SK-N-SH treated with all-trans-retinoic acid at 6 μM for 48 hours (cell line): ENCODE measurements at regions not wholly inside any gene's neighbourhood (a gene's known extent, or its start where the extent isn't known, plus 50 kb on each side); places are given as distances from the start of the nearest gene placed in this dataset.

ENCODE experiments used
- ARNTL ChIP-seq: fragments of 450-650 bp; formaldehyde crosslinking; IDR thresholded peaks from 2 replicates; pipeline ENCODE4 v1.5.0; 2020; ENCODE audit warnings: low read depth, mild to moderate bottlenecking, moderate library complexity, borderline replicate concordance
- CREB5 ChIP-seq: fragments of 250-450 bp; sonication (Bioruptor Pico); IDR thresholded peaks from 2 replicates; pipeline ENCODE4 v1.5.1; 2020; ENCODE audit warnings: low read depth, mild to moderate bottlenecking, moderate library complexity
- CSDC2 ChIP-seq: fragments of 250-450 bp; sonication (Bioruptor Pico); IDR thresholded peaks from 2 replicates; pipeline ENCODE4 v1.5.0; 2020; ENCODE audit warnings: mild to moderate bottlenecking, moderate library complexity
- CSRNP3 ChIP-seq: fragments of 250-450 bp; sonication (Bioruptor Pico); IDR thresholded peaks from 2 replicates; pipeline ENCODE4 v1.5.1; 2021; ENCODE audit warnings: mild to moderate bottlenecking, moderate library complexity
- OSR1 ChIP-seq: fragments of 250-450 bp; sonication (Bioruptor Pico); IDR thresholded peaks from 2 replicates; pipeline ENCODE4 v1.8.0; 2022; ENCODE audit warnings: moderate library complexity, mild to moderate bottlenecking, inconsistent platforms
- PPARA ChIP-seq: fragments of 250-450 bp; sonication (Bioruptor Pico); IDR thresholded peaks from 2 replicates; pipeline ENCODE4 v1.5.0; 2020; ENCODE audit warnings: mild to moderate bottlenecking, borderline replicate concordance
- ZFP3 ChIP-seq: fragments of 250-450 bp; sonication (Bioruptor Pico); IDR thresholded peaks from 2 replicates; pipeline ENCODE4 v1.5.0; 2020; ENCODE audit warnings: mild to moderate bottlenecking, moderate library complexity
- ZFP30 ChIP-seq: fragments of 450-650 bp; formaldehyde crosslinking; IDR thresholded peaks from 2 replicates; pipeline ENCODE4 v1.5.0; 2022; ENCODE audit warnings: mild to moderate bottlenecking, moderate library complexity
- ZNF8 ChIP-seq: fragments of 450-650 bp; formaldehyde crosslinking; IDR thresholded peaks from 2 replicates; pipeline ENCODE4 v1.5.0; 2020; ENCODE audit warnings: mild to moderate bottlenecking, moderate library complexity
- TF ChIP-seq, protein P1 (sequence below): fragments of 250-450 bp; sonication (Bioruptor Pico); IDR thresholded peaks from 2 replicates; pipeline ENCODE4 v1.8.0; 2020; ENCODE audit warnings: mild to moderate bottlenecking, moderate library complexity, borderline replicate concordance

DNA sequence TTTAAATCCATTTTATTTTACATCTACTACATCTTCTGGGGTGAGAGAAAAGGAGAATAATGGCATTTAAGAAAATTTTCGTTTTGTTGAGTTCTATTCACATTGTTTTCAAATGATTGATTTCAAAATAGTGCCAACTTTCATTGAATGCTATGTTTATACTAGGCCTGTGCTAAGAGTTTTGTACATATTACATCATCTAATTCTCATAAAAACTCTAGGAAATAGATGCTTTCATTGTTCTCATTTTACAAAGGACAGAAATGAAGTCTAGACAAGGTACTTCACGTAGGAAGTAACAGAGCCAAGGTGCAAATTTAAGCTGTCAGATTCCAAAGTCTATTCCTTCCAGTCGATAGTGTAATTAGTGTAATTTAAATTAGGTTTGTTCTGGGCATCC is 402.8 kb upstream of the UBE2E3 start:
- TF ChIP-seq, protein P1, sequence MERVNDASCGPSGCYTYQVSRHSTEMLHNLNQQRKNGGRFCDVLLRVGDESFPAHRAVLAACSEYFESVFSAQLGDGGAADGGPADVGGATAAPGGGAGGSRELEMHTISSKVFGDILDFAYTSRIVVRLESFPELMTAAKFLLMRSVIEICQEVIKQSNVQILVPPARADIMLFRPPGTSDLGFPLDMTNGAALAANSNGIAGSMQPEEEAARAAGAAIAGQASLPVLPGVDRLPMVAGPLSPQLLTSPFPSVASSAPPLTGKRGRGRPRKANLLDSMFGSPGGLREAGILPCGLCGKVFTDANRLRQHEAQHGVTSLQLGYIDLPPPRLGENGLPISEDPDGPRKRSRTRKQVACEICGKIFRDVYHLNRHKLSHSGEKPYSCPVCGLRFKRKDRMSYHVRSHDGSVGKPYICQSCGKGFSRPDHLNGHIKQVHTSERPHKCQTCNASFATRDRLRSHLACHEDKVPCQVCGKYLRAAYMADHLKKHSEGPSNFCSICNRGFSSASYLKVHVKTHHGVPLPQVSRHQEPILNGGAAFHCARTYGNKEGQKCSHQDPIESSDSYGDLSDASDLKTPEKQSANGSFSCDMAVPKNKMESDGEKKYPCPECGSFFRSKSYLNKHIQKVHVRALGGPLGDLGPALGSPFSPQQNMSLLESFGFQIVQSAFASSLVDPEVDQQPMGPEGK (CRISPR knock-in tag): no peak
- no peak for TF ChIP-seq ARNTL (CRISPR knock-in tag)
- TF ChIP-seq ZFP3 (CRISPR knock-in tag): no peak
- TF ChIP-seq CSRNP3 (CRISPR knock-in tag): no peak
- no peak for TF ChIP-seq CREB5
- TF ChIP-seq PPARA: no peak
- no peak for TF ChIP-seq ZNF8 (CRISPR knock-in tag)
- no peak for TF ChIP-seq ZFP30
- no peak for TF ChIP-seq OSR1
- no peak for TF ChIP-seq CSDC2 (CRISPR knock-in tag)
